ENCODE measurements at regions not wholly inside any gene's neighbourhood (a gene's known extent, or its start where the extent isn't known, plus 50 kb on each side); places are given as distances from the start of the nearest gene placed in this dataset.
"Not testable (repeated sequence)": the region's sequence is repeated elsewhere in the genome, so short reads cannot be mapped to it uniquely, and the experiment has no call there.

DNA sequence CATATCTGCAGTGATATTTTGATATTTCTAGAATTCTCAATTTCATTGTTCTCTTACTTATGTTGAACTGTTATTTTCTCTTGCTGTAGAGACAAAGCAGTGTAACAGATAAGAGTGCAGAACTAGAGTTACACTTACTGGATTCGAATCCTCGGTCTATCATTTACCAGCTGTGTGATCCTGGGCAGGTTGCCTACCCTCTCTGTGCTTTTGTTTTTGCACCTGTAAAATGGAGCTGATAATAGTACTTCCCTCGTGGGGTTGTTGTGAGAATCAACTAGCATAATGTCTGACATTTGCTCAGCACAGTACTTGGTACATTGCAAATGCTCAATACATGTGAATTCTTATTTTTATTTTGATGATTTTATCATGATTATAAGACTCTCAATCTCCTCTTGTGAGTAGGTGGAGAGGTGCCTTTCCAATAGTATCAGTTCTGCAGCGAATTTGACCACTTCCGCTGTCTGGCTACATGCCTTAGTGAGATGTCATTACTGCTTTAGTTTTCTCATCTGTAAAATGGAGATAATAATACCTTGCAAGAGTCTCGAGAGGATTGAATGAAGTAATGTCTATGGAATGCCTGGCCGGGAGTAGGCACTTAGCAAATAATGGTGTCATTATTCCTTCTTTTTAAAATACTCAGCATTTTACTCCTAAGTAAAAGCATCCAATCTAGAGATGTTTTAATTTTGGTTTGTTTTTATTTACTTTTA lies 312.2 kb upstream of the MAF start:
- no peak for DNase-seq

DNA sequence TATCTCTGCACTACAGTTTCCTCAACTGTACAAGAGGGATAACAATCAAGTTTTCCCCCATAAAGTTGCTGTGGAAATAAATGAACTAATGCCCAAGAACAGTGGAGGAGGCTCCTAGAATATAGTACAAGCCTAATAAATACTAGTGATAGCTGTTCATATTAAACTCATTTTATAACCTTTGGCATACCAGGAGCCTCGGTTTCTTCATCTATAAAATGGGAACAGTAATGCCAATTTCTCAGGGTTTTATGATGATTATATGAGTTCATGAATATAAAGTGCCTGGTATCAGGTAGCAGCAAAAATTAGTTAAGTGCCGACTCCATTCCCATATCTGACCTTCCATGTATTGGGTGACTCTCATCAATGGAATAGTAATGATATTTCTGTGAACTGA lies 311.1 kb upstream of the MAF start:
- no peak for DNase-seq

DNA sequence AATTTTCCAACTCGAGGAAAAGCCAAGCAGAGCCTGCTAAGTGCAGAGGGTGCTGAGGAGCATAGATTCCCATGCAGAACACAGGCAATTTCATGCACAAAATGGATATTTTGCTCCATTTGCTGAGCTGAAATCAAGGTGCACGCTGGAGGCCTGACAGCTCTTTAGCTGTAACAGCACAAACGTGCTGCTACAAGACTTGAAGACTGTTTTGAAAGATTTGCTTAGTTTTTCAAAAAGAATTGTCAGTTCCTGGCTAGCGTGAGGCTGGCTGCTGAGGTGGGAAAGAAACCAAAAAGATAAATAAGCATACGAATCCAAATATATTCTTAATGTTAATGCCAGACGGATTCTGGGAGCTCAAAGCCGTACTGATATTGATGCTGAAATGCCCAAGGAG lies 309.0 kb upstream of the MAF start:
- DNase-seq = no peak

DNA sequence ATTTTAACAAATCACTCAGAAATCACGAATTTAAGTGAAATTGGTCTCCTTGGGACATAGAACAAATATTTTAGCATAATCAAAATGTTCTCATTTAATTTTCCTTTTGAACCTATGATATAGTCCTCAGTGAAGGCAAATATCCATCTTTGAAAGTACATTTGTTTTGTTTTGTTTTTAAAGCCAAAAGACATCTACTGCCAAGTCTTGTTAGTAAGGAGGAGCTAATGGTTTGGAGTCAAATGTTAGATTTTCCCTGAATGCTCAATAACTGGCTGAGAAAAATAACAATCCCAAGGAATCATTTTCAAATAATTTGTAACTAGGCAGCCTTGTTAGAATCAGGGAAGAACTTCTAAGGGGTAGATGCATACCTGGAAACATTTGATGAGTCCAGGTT lies 302.9 kb upstream of the MAF start:
- DNase-seq = no peak

DNA sequence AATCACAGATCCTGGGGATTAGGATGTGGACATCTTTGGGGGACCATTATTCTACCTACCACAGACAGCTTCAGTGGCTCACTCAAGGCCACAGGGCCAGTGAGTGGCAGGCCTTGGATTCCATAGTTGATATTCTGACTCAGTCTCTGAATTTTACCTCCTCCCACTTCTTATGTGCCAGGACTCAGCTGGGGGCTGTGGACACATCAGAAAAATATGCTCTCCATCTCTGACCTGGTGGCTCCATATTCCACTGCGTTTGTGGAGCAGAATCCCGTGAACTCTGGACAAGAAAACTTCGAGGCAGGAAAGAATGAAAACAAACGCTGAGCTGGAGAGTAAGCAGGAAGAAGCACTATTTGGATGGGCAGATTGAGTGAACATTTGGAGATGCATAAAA lies 301.8 kb upstream of the MAF start:
- DNase-seq = no peak

DNA sequence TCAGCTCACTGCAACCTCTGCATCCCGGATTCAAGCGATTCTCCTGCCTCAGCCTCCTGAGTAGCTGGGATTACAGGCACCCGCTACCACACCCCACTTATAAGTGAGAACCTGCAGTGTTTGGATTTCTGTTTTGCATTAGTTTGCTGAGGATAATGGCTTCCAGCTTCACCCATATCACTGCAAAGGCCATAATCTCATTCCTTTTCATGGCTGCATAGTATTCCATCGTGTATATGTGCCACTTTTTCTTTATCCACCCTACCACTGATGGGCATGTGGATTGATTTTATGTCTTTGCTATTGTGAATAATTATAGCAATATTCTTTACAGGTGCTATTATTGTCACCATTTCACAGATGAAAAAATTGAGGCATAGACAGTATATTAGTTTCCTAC lies 301.0 kb upstream of the MAF start:
- DNase-seq = no peak

DNA sequence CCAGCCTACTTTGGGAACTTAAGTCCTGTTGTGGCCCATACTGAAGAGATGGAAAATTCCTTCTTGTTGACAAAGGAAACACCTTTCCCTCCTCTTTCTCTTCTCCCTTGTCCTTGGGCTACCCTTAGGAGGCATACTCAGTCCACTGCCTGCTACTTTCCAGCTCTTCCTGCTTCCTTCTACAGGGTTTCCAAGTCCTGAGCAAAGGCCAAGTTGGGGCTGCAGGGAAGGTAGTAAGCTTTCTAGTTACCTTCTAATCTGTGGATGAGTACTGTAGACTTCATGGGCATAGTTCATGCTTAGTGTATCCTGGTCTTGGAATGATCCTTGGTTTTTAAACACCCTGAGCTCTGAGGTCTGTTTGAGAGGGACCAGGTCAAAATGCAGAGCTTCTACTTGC lies 299.2 kb upstream of the MAF start:
- DNase-seq = no peak

DNA sequence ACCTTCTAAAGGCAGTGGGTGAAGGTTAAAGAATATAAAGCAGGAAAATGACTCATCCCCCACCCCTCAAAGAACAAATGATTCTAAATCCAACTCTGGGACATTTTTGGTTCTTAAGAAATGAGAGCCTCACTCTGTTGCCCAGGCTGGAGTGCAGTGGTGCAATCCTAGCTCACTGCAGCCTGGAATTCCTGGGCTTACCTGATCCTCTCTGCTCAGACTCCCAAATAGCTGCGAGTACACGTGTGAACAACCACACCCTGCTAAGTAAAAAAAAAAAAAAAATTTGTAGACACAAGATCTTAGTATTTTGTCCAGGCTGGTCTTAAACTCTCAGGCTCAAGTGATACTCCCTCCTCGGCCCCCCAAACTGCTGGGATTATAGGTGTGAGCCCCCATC lies 298.8 kb upstream of the MAF start:
- no peak for DNase-seq

DNA sequence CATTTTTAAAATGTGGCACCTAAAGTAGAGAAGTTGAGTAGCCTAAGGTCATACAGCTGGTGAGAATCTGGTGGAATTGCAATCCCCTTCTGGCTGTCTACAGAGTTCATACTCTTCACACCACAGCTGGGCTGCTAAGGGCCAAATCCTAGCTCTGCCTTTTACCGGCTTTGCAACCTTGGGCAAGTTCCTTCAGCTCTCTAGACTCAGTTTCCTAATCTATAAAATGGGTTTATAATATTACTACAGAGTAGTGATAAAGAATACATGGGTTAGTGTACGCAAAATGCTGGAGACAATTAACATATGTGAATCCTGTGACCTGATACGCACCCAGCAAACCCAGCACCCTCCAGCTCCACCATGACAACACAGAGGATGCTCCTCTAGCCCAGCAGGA lies 298.2 kb upstream of the MAF start:
- DNase-seq = no peak

DNA sequence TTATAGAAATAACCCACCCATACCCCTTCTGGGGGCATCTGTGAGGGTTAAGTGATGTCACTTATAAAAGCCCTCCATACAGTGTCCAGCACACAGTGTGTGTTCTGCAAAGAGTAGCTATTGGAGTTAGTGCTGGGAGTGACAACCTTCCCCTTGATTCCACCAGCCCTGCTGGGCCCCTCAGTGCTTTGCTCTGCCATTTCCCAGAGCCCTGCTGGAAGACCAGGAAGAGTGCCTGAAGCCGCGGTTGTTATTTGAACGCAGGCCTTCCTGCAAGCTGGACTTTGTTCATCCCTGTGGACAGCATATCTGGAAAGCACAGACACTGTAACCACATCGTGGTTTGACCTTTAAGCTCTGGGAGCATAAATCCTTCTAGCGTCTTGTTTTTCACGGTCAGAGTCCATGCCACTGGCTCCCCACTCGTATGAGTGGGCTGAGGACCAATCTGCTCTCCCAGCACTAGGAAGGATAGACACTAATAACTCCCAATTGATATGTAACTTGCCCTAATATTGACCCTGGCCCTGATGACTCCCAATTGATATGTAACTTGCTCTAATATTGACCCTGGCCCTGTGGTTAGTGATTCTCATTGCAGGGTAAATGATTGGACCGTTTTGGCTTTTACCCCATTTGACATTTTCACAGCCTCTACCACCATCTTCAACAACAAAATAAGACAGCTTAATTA lies 297.1 kb upstream of the MAF start:
- DNase-seq = no peak

DNA sequence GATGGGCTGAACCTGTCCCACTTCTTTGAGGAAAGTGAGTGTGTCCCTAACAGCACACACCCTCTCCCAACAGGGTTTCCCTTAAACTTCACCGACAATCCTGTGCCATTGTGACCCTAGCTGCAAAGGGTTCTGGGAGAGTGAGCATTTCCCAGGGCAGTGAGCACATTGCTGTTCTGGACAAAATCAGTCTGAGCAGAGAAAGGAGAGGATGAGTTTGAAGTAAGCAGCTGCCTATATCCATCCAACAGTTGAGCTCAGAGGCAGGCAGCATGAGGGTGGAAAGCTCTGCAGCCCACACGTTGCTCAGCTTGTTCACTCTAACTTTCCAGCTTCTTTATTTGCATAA lies 296.5 kb upstream of the MAF start:
- no peak for DNase-seq

DNA sequence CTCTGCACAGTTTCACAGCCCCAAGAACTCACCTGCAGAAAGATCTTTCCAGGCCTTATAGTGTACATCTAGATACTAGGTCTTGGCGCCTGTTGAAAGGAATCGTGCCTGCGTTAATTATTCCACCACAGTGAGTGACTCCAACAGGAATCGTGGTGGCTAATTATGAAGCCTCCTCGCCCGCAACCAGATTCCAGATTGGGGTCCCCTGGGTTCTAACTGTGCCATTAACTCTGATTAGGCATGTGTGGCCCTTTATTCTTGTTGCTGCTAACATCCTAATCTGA lies 295.3 kb upstream of the MAF start:
- no peak for DNase-seq

DNA sequence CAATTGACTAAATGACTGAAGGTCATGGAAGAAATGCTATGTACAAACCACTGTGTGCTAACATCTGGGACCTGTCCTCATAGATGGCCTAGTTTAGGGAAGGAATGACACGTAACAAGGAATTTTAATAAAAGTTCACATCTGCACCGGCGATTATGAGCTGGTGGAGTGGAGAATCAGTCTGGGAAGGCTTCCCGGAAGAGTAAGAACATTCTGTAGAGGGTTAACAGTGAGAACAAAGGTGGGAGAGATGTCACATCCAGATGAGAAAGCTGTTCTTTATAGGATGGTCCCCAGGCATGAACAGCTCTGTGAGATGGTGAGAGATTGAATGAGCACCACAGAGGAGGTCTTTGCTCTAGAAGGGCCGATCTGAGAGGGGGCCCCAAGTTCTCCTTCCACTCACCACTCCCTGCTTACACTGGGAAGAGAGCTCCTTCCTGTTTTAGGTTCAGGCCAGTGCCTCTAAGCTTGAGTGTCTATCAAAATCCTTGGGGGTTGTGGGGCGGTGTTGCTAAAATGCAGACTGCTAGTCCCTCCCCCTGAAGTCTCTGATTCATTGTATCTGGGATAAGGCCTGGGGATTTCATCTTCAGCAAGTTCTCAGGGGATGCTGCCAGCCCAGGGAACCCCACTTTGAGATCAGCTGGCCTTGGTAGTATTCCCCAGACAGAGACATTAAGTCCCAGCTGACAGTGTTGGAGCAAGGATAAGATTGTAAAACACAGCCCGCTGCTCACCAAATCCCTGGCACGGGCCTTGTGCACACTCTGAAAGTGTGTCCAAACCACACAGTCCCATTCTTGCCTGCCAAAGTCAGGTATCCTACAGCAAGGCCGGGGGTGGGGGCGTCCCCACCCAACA lies 294.7 kb upstream of the MAF start:
- no peak for DNase-seq

DNA sequence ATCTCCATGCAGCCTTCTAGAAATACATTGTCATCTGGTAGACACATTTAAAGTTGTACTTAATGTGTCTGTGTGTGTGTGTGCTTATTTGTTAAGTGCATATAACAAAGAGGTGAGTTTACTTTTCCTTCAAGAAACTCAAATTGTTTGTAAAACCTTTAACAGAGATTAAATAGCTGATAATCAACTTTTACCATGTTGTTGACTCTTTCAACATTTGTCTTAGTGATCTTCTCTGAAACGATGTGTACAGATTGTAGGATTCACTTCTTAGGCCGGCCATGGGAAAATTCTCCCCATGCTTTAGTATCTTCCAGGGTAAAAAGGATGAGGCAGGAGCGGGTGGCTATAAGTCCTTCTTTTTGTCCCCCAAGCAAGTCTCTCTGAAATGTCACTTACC lies 292.9 kb upstream of the MAF start:
- no peak for DNase-seq

DNA sequence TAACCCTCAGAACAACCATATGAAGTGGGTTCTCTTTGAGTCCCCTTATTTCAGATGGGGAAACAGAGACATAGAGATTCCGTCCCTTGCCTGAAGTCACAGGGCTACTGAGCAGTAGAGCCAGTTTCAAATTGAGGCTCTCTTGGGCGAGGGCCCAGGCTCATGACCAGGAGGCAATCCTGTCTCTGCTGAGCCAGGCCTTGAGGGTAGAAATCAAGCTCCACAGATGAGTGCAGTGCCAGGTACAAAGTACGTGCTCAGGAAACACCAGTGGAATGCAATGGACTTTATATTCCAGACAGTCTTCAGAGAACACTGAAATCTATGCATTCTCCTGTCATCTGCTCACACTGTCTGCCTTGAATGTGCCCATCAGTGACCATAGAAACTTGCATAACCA lies 291.7 kb upstream of the MAF start:
- DNase-seq = no peak

DNA sequence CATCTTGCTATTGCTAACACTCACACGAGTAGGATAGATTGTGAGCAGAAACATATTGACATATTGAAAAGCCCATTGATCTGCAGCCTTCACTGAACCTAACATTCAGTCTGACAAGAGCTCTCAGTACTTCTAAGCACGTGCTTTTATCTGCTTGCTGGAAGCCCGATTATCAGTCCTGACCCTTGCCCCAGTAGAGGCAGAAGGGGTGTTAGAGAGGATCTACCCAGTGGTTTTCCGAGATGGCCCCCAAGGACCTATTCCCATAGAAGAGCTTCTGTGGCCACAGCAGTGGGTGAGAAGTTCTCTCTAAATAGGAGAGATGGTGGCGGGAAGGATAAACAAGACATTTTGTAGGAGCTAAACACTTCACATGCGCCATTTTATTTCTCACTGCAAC lies 290.9 kb upstream of the MAF start:
- DNase-seq = no peak

DNA sequence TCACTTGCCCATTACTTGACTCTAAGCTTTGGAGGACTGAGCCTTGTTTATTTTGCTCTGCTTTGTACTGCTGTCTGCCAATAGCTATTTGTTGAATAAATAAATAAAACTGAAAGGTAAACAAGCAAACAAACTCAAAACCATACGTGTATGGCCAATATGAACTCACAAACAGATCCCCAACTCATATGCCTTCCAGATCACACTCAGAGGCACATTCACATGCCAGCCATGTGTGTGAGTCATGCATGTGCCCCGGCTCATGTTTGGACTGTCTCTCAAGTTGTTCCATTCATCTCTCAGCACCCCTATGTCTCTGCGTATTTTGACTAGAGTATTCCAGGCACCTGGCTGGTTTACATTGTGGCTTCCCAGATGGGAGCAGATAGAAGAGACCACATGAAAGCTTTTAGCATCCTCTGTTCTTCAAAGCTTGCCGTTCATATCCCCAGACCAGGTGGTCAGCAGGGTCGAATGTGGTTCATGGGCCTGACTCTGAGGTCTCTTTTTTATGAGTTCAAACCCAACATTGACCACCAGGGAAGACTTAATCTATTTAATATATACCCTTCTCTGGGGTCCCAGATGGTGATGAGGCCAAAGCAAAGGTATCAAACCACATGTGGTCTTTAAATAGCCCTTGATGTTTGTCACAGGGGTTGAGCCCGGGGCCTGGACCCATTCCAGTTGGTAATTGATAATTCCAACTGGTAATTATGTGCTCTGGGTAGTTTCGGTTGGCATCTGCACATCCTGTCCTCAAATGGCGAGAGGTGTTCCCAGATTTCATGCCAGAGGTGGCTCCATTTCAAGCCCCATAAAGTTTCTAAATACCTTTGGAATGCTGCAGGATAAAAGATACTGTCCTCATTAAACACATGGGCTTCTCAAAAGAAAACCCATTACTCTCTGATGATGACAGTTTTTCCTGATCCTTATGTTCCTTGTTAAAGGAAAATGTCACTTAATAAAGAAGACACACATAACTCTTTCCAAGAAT lies 287.3 kb upstream of the MAF start:
- no peak for DNase-seq

DNA sequence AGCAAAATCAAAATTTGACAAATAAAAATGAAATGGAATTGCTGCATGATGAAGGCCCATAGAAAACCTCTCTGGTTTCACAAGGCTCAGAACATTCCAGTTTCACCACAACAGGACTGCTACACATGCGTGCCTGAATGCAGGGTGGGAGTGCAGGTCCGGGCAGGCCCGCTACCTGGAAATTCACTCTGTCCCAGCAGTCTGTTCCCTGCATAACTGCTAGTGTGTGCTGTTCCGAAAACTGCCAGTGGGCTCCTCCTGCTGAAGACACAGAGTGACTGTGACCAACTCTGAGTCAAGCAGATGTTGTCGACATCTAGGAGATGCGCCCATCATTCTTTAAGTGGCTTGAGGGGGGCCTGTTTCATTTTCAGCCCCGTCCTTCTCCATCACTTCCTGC lies 284.8 kb upstream of the MAF start:
- no peak for DNase-seq

DNA sequence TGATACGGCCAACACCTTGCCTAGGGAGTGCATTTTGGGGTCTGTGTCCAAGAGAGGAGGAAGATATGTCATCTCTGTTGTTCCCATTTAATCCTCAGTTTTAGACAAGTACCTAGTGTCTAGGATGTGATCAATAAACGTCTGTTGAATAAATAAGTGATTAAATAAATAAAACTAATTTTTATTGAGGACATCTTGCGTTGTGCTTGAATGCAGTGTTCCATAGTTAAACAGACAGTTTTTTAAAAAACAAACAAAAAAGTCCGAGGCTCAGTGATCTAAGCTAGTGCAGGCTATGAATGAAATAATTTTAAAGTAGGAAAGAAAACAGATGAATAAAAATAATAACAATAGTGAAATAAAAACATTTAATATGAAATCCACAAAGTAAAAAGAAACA lies 283.0 kb upstream of the MAF start:
- no peak for DNase-seq

DNA sequence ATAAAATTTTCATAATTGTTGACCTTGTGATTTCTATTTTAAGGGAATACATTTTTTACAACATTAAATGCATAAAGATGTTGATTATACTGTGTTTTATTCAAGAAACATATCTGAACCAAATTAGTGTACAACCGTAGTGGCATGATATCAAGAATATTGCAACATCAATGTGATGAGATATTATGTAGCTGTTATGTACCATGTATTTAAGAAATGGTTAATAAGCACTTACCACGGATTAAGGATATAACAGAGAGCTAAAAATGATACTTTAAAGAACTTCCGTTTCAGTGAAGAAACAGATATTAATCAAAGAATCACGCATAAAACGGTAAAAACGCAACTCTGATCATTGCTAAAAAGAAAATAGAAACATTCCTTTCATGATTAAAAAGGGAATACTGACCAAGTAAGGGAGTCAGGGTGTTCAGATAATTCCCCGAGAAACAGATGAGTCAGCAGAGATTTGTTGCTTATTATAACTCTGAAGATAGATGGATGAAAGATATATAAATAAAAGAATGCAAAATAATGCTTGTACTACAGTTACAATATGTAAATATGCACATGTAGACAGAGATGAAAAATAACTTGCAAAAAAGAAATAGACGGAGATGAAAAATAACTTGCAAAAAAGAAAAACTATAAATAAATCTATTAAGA lies 281.9 kb upstream of the MAF start:
- DNase-seq = no peak

DNA sequence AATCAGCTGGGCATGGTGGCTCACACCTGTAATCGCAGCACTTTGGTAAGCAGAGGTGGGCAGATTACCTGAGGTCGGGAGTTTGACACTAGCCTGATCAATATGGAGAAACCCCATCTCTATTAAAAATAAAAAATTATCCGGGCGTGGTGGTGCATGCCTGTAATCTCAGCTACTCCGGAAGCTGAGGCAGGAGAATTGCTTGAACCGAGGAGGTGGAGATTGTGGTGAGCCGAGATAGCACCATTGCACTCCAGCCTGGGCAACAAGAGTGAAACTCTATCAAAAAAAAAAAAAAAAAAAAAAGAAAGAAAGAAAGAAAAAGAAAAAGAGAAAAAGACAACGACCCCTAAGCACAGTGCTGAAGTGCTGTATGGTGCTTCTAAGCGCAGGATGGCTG lies 280.6 kb upstream of the MAF start:
- DNase-seq = not testable (repeated sequence)

DNA sequence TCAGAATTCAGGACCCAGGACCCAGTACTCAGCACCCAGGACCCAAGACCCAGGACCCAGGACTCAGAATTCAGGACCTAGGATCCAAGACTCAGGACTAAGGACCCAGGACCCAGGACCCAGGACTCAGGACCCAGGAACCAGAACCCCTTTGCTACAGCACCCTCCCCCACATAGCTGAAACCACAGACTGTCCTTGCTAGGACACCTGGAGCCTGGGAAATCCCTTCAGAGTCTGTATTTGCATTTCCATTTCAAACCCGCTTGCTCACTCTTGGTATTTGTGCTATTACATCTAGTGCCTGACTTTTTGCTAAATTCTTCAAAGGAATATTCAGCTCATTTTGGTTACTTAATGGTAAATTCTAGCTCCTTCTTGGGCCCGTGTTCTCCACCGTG lies 275.8 kb upstream of the MAF start:
- DNase-seq = no peak

DNA sequence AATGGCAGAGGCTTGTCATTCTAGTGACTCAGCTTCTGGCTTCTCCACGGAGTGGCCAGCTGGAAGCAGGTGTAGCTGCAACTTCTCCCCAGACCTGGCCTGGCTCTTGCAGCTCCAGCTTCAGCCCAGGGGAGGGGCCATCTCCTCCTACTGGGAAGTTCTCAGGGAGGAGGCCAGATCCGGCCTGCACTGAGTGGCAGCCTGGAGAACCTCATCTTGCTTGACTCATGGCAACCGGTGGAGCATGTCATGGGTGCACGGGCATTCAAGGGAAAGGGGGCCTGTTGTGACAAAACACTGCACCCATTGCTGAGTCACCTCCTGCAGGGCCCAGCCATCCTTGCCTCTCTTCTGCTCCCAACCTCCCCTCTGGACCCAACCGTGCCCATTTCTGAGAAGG lies 273.9 kb upstream of the MAF start:
- DNase-seq = no peak

All from AML-193 (cell line).